HG02610 (cell line): ENCODE measurements at regions not wholly inside any gene's neighbourhood (a gene's known extent, or its start where the extent isn't known, plus 50 kb on each side); places are given as distances from the start of the nearest gene placed in this dataset.
"Not testable (repeated sequence)": the region's sequence is repeated elsewhere in the genome, so short reads cannot be mapped to it uniquely, and the experiment has no call there.

Experiments
- ATAC-seq: cut with Tn5 transposase; IDR thresholded peaks from one replicate; pipeline ENCODE4 v1.9.1; 2021; ENCODE audit warnings: mild to moderate bottlenecking, moderate library complexity; ENCODE audit not compliant: unreplicated experiment

DNA sequence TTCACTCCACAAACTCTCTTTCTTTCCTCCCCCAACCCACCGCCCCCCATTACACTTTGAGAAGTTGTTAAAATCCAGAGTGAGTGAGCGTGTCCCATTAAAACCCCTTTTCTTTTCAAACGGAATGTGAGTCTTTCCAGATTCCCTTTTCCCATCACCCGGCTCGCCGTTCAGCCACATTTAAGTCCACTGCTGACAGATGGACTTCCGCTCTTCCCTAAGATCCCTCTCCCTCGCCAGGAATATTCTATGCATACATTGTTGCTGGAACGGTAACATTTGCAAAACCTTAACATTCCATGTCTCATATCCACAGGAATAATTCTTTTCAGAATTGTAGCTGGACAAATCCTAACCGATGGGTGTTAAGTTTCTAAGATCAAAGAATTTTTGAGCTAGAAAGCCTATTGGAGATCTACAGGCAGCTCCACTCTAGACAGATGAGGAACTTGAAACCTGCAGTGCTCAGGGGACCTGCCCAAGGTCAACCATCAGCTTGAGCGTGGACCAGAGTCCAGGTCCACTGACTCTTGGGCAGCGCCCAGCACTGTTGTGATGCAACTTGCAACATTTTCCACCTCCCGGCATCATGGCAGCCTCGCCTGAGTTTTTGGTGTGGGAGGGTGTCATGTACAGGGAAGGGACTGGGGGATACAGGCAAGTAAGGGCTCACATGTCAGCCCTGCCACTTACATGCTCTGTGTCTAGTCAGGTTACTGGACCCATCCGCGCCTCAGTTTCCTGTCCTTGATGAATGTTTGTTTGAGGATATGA, 500.1 kb downstream of the CCDC171 start:
- no peak for ATAC-seq

DNA sequence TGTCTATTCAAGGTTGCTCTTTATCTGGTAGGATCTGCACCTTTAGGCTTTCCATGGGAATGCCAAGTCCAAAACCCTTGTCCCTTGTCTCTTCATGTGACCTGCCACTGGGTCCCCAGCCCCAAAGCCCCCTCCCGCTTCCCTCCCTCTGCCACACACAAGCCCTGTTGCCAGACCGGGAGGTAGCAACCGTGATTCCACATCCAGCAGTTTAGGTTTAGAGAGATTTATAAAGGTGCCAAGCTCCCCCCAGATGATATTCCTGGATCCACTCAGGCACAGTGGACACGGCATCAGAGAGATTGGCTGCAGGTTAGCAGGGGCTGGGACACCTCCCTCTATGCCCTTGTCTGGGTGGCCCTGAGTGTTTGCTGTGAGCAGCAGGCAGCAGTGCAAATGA, 504.7 kb downstream of the CCDC171 start:
- ATAC-seq, result no peak

DNA sequence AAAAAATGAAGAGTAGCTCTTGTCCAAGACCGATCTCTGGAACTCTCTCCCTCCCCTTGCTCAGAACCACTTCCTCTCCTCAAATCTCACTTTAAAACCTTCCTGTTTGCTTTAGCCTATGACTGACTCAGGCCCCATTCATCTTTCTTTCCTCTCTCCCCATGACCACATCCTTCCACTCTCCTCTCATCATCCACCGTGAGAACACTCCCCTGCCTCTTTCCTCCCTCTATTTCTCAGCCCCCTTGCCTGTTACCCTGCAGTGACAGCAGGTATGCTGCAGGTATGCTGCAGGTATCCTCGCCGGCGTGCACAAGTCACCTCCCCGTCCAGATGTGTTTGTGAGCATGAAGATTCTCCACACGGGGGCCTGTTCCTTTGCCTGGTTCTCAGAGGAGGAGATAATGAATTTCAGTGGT, 505.3 kb downstream of the CCDC171 start:
- ATAC-seq, result peak; percentile 29

DNA sequence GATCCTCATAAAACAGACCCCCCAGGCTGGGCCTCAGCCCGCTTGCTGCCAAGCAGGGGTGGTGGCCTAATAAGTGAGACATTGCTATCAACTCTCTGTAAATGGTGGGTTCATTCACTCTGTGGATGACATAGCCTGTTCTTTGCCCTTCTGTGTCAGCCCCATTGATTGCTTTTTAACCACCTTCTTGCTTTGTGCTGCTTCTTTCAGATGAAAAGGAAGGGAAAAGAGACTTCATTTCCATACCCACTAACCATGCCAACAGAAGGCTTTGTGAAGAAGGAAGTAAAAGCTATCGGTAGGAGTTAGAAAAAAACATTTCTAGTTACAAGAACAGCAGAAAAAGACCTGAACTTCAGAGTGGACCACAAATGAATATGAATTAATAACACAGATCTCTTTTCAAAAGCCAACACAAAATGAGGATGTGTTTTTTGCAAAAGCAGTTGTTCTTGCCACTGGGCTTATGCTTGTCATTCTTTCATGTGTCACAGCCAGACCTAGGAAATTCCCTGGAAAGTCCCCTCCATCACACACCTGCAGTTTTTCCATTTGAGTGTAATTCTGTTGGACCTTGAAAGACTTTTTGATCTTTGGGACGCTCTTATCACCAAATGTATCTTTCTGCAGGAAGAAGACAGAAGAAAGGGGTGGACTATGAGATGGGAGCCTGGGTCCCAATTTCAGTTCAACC, 507.7 kb downstream of the CCDC171 start:
- peak; percentile 71 for ATAC-seq

DNA sequence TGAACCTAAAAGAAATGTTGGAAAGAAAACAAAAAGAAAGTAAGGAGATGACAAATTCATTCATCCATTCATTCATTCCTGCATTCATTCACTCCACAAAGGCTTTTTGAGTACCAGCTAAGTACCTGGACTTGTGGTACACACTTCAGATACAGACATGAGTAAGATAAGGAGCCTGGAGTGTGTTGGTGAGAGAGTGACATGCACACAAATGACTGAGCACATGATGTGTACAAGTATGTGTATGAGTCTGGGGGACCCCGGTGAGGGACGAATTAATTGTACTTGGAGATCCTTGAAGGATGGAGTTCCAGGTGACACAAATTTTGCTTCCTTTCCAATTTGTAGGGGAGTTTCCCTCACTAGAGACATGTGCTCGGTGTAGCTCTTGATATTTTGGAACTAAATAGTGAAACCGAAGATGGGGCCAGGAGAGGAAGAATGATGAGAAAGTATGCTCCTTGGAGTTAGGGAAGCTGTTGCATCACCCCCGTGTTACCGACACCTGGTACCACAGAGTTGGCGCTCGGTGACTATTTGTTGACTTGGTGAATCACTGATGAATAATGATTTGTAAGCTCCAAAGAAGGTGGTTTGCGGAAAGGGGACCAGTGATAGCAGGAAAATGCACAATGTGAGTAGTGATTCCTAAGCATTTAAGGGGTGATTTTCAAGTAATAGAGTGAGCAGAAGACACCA, 509.8 kb downstream of the CCDC171 start:
- peak; percentile 37 for ATAC-seq

- ATAC-seq, result no peak
Observed at GRCh38 chr9:16063241-16063591, 510.4 kb downstream of the CCDC171 start.

- no peak for ATAC-seq
Observed at GRCh38 chr9:16064771-16065170, 511.9 kb downstream of the CCDC171 start.

DNA sequence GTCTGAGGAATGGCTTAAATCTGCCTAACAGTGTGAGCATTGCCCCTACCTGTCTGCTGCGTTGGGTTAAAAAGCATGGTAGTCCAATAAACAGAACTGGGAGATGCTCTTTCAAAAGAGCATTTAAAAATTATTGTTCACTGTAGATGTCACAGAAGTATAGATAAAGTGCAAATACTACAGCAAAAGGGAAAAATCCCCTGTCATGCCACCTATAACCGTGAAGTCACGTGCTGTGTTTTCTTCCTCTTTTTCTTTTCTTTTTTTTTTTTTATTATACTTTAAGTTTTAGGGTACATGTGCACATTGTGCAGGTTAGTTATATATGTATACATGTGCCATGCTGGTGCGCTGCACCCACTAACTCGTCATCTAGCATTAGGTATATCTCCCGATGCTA, 513.4 kb downstream of the CCDC171 start:
- ATAC-seq, result not testable (repeated sequence)

DNA sequence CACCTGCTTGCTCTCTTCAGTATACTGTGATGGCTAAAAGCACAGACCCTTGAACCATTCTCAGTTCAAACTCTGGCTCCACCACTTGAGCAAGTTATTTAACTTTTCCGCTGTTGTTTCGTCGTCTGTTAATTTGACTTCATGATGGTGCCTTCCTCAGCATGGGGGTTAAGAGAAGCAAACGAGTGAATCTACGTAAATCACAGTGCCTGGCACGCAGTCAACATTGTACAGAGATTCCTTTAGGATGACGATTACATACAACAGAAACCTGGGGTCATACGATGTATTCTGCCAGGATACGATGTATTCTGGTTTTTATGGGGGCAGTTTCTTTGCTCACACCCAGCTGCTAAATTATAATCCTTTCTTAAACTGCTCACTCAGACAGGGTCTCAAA, 515.6 kb downstream of the CCDC171 start:
- ATAC-seq, result no peak

DNA sequence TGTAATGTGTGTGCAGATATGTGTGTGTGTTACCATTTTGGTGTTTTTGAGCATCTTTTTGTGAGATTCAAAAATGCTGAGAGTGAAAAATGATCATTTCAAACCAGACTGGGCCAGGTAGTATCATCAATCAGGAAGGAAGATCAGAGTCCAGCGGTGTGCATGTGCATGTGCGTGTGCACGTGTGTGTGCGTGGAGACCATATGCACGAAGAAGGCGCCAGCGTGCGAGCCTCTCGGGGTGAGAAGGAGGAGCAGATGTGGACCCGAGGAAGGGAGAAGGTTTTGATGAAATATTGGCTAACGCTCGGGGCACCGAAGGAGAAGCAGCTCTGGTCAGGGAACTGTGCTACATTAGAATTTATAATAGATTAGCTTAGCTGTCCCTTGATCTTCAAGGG, 516.4 kb downstream of the CCDC171 start:
- no peak for ATAC-seq

DNA sequence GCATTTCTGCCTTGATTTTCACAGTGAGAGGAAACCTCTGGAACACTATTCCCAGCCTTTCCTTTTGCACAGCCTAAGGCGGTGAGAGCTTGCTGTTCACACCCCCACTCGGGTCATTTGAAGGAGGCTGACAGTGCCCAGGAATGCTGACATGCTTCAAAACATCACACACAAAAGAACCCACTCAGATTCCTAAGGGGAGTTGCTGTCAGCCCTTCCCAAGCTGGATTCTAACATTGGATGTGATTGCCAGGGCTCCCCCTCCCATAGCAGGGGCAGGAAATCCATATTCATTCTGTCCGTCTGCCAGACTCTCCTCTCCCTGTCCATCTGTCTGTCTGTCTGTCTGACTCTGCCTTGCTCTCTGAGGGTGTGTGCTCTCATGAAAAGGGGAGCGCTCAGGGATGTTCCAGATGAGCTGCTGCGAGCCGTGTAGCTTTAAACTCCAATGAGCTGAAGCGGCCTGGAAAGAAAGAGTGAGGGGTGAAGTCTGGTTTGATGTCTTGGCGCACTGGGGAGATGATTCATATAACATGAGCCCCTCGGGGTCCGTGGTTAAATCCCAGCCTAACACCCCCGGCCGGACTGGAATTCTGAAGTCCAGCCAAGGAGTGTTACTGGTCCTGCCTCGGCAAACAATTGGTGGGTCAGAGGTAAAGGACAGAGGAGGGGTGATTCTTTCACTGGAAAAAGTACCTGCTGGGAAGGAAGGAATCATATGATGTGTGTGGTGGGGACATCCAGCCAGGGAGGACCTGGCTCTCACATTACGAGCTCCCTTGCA, 517.0 kb downstream of the CCDC171 start:
- ATAC-seq, result no peak

DNA sequence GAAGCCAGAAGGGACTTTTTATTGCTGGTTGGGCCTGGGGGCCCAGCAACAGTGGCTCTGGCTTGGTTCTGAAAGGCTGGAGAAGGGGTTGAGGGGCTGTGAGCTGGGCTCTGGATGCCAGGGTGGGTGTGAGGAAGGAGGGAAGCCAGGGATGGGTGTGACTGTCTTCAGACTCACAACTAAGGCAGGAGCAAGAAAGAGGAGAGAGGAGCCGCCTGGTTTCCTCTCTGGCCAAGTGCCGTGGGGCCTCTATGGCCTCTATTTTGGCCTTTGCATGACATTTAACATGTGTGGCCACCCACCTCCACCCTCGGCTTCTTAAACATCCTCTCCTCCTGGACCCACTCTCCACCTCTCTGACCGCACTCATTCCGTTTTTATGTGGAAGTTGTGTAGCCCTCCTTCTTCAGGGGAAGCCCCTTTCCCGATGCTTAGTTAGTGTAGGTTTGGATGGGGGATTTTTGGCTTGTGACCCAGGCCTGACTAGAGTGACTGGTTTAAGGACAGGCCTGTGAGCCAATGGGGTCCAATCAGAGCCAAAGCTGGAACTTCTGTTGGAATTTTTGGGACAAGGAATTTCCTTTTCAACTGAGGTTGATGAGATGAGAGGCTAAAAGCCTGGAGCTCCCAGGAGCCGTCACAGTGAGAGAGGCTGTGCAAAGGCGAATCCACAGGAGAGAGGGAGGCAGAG, 517.8 kb downstream of the CCDC171 start:
- no peak for ATAC-seq

DNA sequence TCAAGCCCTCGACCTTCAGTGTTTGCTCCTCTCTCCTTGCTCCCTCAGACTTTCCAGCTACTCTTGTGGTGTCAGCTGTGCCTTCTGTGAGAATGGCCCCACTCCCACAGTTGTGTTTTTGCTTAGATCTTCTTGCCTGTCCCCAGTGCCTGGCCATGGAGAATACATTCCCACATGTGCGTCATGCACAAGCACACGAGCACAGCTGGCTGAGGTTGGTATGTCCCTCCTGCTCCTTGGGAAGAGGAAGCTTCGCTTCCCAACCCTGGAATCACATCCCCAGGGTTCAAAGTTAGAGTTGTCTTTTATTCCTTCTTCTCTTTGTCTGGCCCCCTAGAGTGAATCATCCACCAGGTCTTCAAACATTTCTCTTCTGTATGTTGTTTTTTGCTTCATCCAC, 518.6 kb downstream of the CCDC171 start:
- ATAC-seq, result no peak

- no peak for ATAC-seq
Observed at GRCh38 chr9:16074963-16075362, 522.1 kb downstream of the CCDC171 start.

DNA sequence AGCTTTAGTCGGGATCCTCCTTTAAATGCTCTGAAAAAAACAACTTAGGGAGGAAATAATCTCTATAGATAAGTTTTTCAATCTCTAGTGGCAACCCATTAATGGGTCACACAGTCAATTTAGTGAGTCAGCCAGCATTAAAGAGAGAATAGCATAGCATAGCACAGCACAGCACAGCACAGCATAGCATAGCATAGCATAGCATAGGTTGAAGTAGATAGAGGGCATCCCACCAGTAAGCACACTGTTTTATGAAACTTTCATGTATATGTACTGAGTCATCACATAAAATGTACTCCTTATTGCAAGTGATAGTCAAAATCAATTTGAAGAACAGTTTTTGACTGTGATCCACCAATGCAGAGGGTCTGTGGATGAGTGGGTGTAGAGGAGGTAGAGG, 522.9 kb downstream of the CCDC171 start:
- no peak for ATAC-seq

DNA sequence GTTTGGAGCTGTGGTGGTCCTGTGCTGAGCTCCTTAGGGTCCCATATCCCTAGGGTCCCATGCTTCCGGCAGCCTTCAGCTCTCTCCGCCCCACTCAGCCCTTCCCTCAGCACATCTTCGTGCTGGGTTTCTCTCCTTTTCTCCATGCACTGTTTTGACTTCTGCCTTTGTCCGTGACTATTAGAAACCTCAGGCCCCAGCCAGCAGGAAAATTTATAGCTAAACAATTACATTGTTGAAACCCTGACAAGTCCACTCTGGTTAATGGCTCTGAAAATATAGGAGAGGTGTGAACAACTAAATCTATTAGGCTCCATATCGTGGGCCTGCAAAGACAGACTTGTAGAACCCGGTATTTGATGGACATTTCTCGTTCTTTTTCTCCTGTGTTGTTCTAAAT, 523.7 kb downstream of the CCDC171 start:
- ATAC-seq, result no peak

DNA sequence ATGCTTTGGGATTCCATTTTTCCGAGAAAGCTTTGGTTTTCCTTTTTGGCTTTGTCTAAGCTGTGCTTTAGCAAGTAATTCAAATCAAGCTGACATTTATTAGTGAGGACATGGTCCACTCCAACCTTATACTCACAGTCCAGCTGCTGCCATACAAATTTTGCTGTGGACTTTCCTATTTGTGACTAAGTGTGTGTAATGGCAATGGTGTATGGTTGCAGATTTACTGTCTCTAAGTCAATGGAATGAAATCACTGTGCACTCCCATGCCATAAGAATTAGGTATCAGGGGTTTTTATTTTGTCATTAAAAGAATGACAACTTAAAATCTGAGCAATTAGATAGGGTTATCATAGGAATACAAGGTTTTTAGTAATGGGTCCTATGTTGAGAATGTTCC, 530.0 kb downstream of the CCDC171 start:
- ATAC-seq, result no peak

GRCh38 chr9:16085167-16085726, 532.4 kb downstream of the CCDC171 start:
- no peak for ATAC-seq

GRCh38 chr9:16090907-16091629, 538.2 kb downstream of the CCDC171 start:
- ATAC-seq, result no peak
